ENCODE measurements at regions not wholly inside any gene's neighbourhood (a gene's known extent, or its start where the extent isn't known, plus 50 kb on each side); places are given as distances from the start of the nearest gene placed in this dataset.

DNA sequence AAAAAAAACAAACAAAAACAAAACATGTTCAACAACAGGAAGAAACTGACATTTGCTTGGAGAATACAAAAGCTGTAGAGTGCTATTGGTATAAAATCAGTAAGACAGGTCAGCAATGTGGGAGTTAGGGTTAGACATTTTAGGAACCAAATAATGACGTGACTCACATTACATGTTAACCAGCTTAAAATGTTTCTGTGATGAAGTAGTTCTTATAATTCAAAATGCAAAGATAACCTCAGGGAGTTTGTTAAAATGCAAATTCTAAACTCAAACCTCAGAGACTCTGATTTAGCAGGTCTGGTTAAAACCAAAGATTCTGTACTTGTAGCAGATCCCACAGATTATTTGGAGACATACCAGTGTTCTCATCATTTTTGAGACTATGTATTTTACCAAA, 549.4 kb upstream of the SLITRK1 start:
- H3K9me3 ChIP-seq (ENCODE audit: control insufficient read depth, insufficient read depth, low read depth, low read length) = no peaks in the 10 kb centered on the region
- no peaks in the 10 kb centered on the region for H3K79me2 ChIP-seq (ENCODE audit: control insufficient read depth, insufficient read depth, low read length)
- no peak overlapping the region for H2AFZ ChIP-seq (ENCODE audit: low read length)
- H3K4me2 ChIP-seq (ENCODE audit: extremely low read depth, insufficient read depth, low read length) = no peak overlapping the region
- no peaks in the 10 kb centered on the region for H3K27me3 ChIP-seq (ENCODE audit: control insufficient read depth, insufficient read depth, low read length)
- no peak overlapping the region for H3K4me3 ChIP-seq (replicated peaks in 1 of 4; ENCODE audit: control extremely low read depth in 1 of 4, insufficient read depth in 1 of 4, low read depth in 3 of 4, low read length in 4 of 4)
- H3K9ac ChIP-seq (ENCODE audit: insufficient read depth, low read length) = no peak overlapping the region
- H3K27ac ChIP-seq (ENCODE audit: insufficient read depth, low read length) = no peak overlapping the region
- no peak for TF ChIP-seq EZH2 (IDR thresholded peaks at IDR 0.05; ENCODE audit: low read length, missing control alignments)
- TF ChIP-seq, protein P1, sequence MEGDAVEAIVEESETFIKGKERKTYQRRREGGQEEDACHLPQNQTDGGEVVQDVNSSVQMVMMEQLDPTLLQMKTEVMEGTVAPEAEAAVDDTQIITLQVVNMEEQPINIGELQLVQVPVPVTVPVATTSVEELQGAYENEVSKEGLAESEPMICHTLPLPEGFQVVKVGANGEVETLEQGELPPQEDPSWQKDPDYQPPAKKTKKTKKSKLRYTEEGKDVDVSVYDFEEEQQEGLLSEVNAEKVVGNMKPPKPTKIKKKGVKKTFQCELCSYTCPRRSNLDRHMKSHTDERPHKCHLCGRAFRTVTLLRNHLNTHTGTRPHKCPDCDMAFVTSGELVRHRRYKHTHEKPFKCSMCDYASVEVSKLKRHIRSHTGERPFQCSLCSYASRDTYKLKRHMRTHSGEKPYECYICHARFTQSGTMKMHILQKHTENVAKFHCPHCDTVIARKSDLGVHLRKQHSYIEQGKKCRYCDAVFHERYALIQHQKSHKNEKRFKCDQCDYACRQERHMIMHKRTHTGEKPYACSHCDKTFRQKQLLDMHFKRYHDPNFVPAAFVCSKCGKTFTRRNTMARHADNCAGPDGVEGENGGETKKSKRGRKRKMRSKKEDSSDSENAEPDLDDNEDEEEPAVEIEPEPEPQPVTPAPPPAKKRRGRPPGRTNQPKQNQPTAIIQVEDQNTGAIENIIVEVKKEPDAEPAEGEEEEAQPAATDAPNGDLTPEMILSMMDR (conservative IDR thresholded peaks at IDR 0.05 in 1 of 2, IDR thresholded peaks at IDR 0.05 in 1 of 2; ENCODE audit: low read depth in 1 of 2, low read length in 2 of 2) = no peak
- no peaks in the 10 kb centered on the region for H3K4me1 ChIP-seq (ENCODE audit: control insufficient read depth, extremely low read depth, insufficient read depth, low read length)
- peak in 1 of 2 donors; percentile 85 for DNase-seq (ENCODE audit: low read depth in 2 of 2)
- H3K36me3 ChIP-seq (ENCODE audit: control insufficient read depth, insufficient read depth, low read length) = no peaks in the 10 kb centered on the region
- no peaks in the 10 kb centered on the region for H4K20me1 ChIP-seq (ENCODE audit: control insufficient read depth, extremely low read depth, insufficient read depth, low read length)

GRCh38 chr13:84430446-84430845, 548.2 kb upstream of the SLITRK1 start:
- Histone ChIP-seq H2AFZ (ENCODE audit: low read length) (no peak overlapping the region), H3K79me2 (ENCODE audit: control insufficient read depth, insufficient read depth, low read length) (no peaks in the 10 kb centered on the region), H4K20me1 (ENCODE audit: control insufficient read depth, extremely low read depth, insufficient read depth, low read length) (no peaks in the 10 kb centered on the region), H3K27me3 (ENCODE audit: control insufficient read depth, insufficient read depth, low read length) (no peaks in the 10 kb centered on the region), H3K4me3 (replicated peaks in 1 of 4; ENCODE audit: control extremely low read depth in 1 of 4, insufficient read depth in 1 of 4, low read depth in 3 of 4, low read length in 4 of 4) (no peak overlapping the region), H3K27ac (ENCODE audit: insufficient read depth, low read length) (no peak overlapping the region), H3K9me3 (ENCODE audit: control insufficient read depth, insufficient read depth, low read depth, low read length) (no peaks in the 10 kb centered on the region), H3K4me2 (ENCODE audit: extremely low read depth, insufficient read depth, low read length) (no peak overlapping the region), H3K36me3 (ENCODE audit: control insufficient read depth, insufficient read depth, low read length) (no peaks in the 10 kb centered on the region), H3K9ac (ENCODE audit: insufficient read depth, low read length) (no peak overlapping the region), H3K4me1 (ENCODE audit: control insufficient read depth, extremely low read depth, insufficient read depth, low read length) (no peaks in the 10 kb centered on the region)
- TF ChIP-seq, protein P1 (conservative IDR thresholded peaks at IDR 0.05 in 1 of 2, IDR thresholded peaks at IDR 0.05 in 1 of 2; ENCODE audit: low read depth in 1 of 2, low read length in 2 of 2) = no peak
- no peak for TF ChIP-seq EZH2 (IDR thresholded peaks at IDR 0.05; ENCODE audit: low read length, missing control alignments)
- no peak for DNase-seq (ENCODE audit: low read depth in 2 of 2)

DNA sequence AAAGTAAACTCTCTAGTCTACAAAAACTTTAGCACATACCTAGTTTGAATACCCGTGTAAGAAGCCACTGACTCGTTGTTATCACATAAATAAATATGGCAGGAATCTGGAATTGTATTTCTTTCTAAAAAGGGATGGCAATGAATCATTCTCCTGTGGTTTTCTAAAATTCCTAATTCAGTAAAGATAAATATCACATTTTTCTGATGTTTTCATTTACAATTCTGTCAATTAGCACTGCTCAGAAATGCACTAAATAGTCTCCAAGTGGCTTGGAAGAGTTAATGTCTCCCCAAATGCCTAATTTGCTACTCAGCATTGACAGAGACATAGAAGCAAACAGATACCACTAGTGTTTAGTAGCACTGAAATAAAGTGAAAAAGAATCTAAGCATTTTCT, 547.7 kb upstream of the SLITRK1 start:
- no peaks in the 10 kb centered on the region for H3K27me3 ChIP-seq (ENCODE audit: control insufficient read depth, insufficient read depth, low read length)
- peak in 1 of 2 donors; percentile 89 for DNase-seq (ENCODE audit: low read depth in 2 of 2)
- no peak overlapping the region for H3K27ac ChIP-seq (ENCODE audit: insufficient read depth, low read length)
- no peak overlapping the region for H3K4me2 ChIP-seq (ENCODE audit: extremely low read depth, insufficient read depth, low read length)
- no peaks in the 10 kb centered on the region for H3K4me1 ChIP-seq (ENCODE audit: control insufficient read depth, extremely low read depth, insufficient read depth, low read length)
- no peak for TF ChIP-seq EZH2 (IDR thresholded peaks at IDR 0.05; ENCODE audit: low read length, missing control alignments)
- TF ChIP-seq, protein P1 (conservative IDR thresholded peaks at IDR 0.05 in 1 of 2, IDR thresholded peaks at IDR 0.05 in 1 of 2; ENCODE audit: low read depth in 1 of 2, low read length in 2 of 2) = no peak
- no peaks in the 10 kb centered on the region for H3K36me3 ChIP-seq (ENCODE audit: control insufficient read depth, insufficient read depth, low read length)
- H3K9me3 ChIP-seq (ENCODE audit: control insufficient read depth, insufficient read depth, low read depth, low read length) = no peaks in the 10 kb centered on the region
- H3K9ac ChIP-seq (ENCODE audit: insufficient read depth, low read length) = no peak overlapping the region
- H2AFZ ChIP-seq (ENCODE audit: low read length) = no peak overlapping the region
- H3K4me3 ChIP-seq (replicated peaks in 1 of 4; ENCODE audit: control extremely low read depth in 1 of 4, insufficient read depth in 1 of 4, low read depth in 3 of 4, low read length in 4 of 4) = no peak overlapping the region
- H4K20me1 ChIP-seq (ENCODE audit: control insufficient read depth, extremely low read depth, insufficient read depth, low read length) = no peaks in the 10 kb centered on the region
- no peaks in the 10 kb centered on the region for H3K79me2 ChIP-seq (ENCODE audit: control insufficient read depth, insufficient read depth, low read length)
